Chondrocyte (in vitro differentiated cells): ENCODE measurements at regions not wholly inside any gene's neighbourhood (a gene's known extent, or its start where the extent isn't known, plus 50 kb on each side); places are given as distances from the start of the nearest gene placed in this dataset.

Experiments
- DNase-seq: peaks from one replicate; pipeline ENCODE4 v3.0.0; 2021; ENCODE audit warnings: mixed read lengths, low spot score
- H3K27ac Mint-ChIP-seq: one replicate; pipeline ENCODE4 v1.8.0; 2021; ENCODE audit warnings: mild to moderate bottlenecking, moderate library complexity, mixed read lengths; ENCODE audit not compliant: unreplicated experiment
- H3K27me3 Mint-ChIP-seq: 2 replicates; pipeline ENCODE4 v1.8.0; 2021; ENCODE audit warnings: low read depth, mixed read lengths
- H3K36me3 Mint-ChIP-seq: 2 replicates; pipeline ENCODE4 v1.8.0; 2021; ENCODE audit warnings: low read depth, mixed read lengths
- H3K4me1 Mint-ChIP-seq: 2 replicates; pipeline ENCODE4 v1.8.0; 2021; ENCODE audit warnings: low read depth, mild to moderate bottlenecking, mixed read lengths
- H3K4me3 Mint-ChIP-seq: one replicate; pipeline ENCODE4 v1.8.0; 2021; ENCODE audit warnings: mild to moderate bottlenecking, moderate library complexity, mixed read lengths; ENCODE audit not compliant: unreplicated experiment
- H3K9me3 Mint-ChIP-seq: 2 replicates; pipeline ENCODE4 v1.8.0; 2021; ENCODE audit warnings: low read depth, mixed read lengths
- CTCF ChIP-seq: fragments of 200-600 bp; sonication (generic); IDR thresholded peaks from 2 replicates; pipeline ENCODE4 v1.5.0; 2021; ENCODE audit warnings: antibody characterized with exemption, mild to moderate bottlenecking, moderate library complexity

- H3K27ac Mint-ChIP-seq = no peak overlapping the region
- no peak overlapping the region for H3K4me3 Mint-ChIP-seq
- no peaks in the 10 kb centered on the region for H3K27me3 Mint-ChIP-seq
- TF ChIP-seq CTCF = no peak
- no peaks in the 10 kb centered on the region for H3K36me3 Mint-ChIP-seq
- H3K9me3 Mint-ChIP-seq = peaks cover 13% of the 10 kb centered on the region
- peaks cover 16% of the 10 kb centered on the region for H3K4me1 Mint-ChIP-seq
- no peak for DNase-seq
These were observed 293.4 kb upstream of the PUM3 start for GRCh38 chr9:3137347-3137695.

GRCh38 chr9:3136686-3137346 lies 292.9 kb upstream of the PUM3 start:
- no peak for DNase-seq
- peaks cover 15% of the 10 kb centered on the region for H3K9me3 Mint-ChIP-seq
- no peak overlapping the region for H3K27ac Mint-ChIP-seq
- peaks cover 2% of the 10 kb centered on the region for H3K27me3 Mint-ChIP-seq
- no peak for TF ChIP-seq CTCF
- peaks cover 16% of the 10 kb centered on the region for H3K4me1 Mint-ChIP-seq
- H3K36me3 Mint-ChIP-seq = no peaks in the 10 kb centered on the region
- H3K4me3 Mint-ChIP-seq = no peak overlapping the region

- Mint-ChIP-seq H3K9me3 (peaks cover 17% of the 10 kb centered on the region), H3K36me3 (no peaks in the 10 kb centered on the region), H3K4me3 (no peak overlapping the region), H3K4me1 (peaks cover 16% of the 10 kb centered on the region), H3K27me3 (peaks cover 2% of the 10 kb centered on the region), H3K27ac (no peak overlapping the region)
- DNase-seq = no peak
- no peak for TF ChIP-seq CTCF
These were observed 292.3 kb upstream of the PUM3 start for GRCh38 chr9:3136230-3136629.

GRCh38 chr9:3127564-3127963 lies 283.7 kb upstream of the PUM3 start:
- H3K36me3 Mint-ChIP-seq = no peaks in the 10 kb centered on the region
- H3K4me3 Mint-ChIP-seq = no peak overlapping the region
- H3K27me3 Mint-ChIP-seq = peaks cover 20% of the 10 kb centered on the region
- no peak for DNase-seq
- peaks cover 5% of the 10 kb centered on the region for H3K9me3 Mint-ChIP-seq
- no peak overlapping the region for H3K27ac Mint-ChIP-seq
- peaks cover 3% of the 10 kb centered on the region for H3K4me1 Mint-ChIP-seq
- TF ChIP-seq CTCF = no peak

GRCh38 chr9:3125602-3126405 lies 281.9 kb upstream of the PUM3 start:
- no peak overlapping the region for H3K27ac Mint-ChIP-seq

More at GRCh38 chr9:3125602-3126405, 281.9 kb upstream of the PUM3 start:
- Mint-ChIP-seq H3K4me3 (no peak overlapping the region), H3K36me3 (no peaks in the 10 kb centered on the region), H3K27me3 (peaks cover 25% of the 10 kb centered on the region), H3K4me1 (peaks cover 3% of the 10 kb centered on the region), H3K9me3 (no peaks in the 10 kb centered on the region)
- TF ChIP-seq CTCF = no peak
- DNase-seq = no peak
